ENCODE measurements at regions not wholly inside any gene's neighbourhood (a gene's known extent, or its start where the extent isn't known, plus 50 kb on each side); places are given as distances from the start of the nearest gene placed in this dataset.

DNA sequence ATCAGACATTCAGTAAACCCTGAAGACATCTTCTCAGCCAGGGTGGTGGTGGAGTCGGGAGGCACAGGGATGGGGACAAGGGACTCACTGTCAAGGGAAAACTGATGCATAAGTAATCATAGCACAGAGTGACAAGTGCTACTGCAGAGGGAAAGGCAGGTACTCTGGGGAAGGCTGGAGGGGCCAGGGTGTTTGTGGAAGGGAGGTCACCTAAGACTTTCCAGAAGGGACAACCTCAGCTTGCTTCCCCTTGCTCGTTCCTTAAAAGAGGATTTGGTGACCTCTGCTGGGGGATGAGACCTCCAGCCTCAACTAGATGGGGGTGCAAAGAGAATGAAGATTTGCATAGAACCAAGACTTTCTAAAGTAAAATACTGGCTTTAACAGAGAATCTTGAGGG lies 99.5 kb downstream of the SLC4A3 start:
- peaks cover 0 to 5% (median 0%) of the 10 kb centered on the region in 5 donors for H3K4me1 ChIP-seq (ENCODE audit: control insufficient read depth in 5 of 5, insufficient read depth in 5 of 5, low read length in 5 of 5)
- H3K36me3 ChIP-seq (ENCODE audit: control insufficient read depth in 5 of 5, insufficient read depth in 5 of 5, low read length in 5 of 5): no peaks in the 10 kb centered on the region
- no peaks in the 10 kb centered on the region for H3K9me3 ChIP-seq (ENCODE audit: control insufficient read depth in 5 of 5, low read length in 5 of 5)
- peaks cover 5 to 9% (median 7%) of the 10 kb centered on the region in 5 donors for H3K27me3 ChIP-seq (ENCODE audit: control insufficient read depth in 5 of 5, insufficient read depth in 4 of 5, low read length in 5 of 5)
- no peak overlapping the region for H3K9ac ChIP-seq (ENCODE audit: low read length in 5 of 5)
- no peak overlapping the region for H3K27ac ChIP-seq (ENCODE audit: low read depth, low read length)
- H3K4me3 ChIP-seq (ENCODE audit: low read depth in 1 of 5, low read length in 5 of 5): no peak overlapping the region

DNA sequence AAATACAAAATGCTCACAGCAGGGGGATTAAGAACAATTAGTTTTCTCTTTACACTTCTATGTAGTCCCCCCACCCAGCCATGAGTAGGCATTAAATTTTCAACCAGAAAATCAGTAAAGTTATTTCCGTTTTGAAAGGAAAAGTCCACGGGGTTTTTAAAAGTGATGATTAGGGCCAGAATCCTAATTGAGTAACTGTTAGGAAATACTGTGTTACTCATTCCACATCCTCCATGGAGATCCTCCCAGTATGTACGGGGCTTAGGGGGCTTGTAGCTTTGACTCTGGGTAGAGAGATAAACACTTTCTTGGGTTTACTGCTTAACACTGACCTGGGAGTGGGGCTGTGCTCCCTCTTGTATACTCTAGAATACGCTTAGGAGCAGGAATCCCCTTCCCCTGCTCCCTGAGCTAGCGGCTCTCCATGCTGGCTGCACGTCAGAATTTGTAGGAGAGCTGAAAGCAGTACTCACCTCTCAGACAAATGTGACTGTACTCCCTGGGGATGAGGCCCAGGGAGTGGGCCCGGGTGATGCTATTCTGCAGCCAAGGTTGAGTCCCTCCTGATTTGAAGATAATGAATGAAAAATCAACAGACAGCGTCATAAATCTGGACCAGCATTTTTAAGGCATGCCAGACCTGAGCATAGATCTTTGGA lies 100.5 kb downstream of the SLC4A3 start:
- Histone ChIP-seq H3K4me3 (ENCODE audit: low read depth in 1 of 5, low read length in 5 of 5) (no peak overlapping the region), H3K9ac (ENCODE audit: low read length in 5 of 5) (no peak overlapping the region), H3K27ac (ENCODE audit: low read depth, low read length) (no peak overlapping the region), H3K4me1 (ENCODE audit: control insufficient read depth in 5 of 5, insufficient read depth in 5 of 5, low read length in 5 of 5) (peaks cover 0 to 5% (median 0%) of the 10 kb centered on the region in 5 donors), H3K9me3 (ENCODE audit: control insufficient read depth in 5 of 5, low read length in 5 of 5) (no peaks in the 10 kb centered on the region), H3K27me3 (ENCODE audit: control insufficient read depth in 5 of 5, insufficient read depth in 4 of 5, low read length in 5 of 5) (peaks cover 5 to 9% (median 7%) of the 10 kb centered on the region in 5 donors), H3K36me3 (ENCODE audit: control insufficient read depth in 5 of 5, insufficient read depth in 5 of 5, low read length in 5 of 5) (no peaks in the 10 kb centered on the region)

DNA sequence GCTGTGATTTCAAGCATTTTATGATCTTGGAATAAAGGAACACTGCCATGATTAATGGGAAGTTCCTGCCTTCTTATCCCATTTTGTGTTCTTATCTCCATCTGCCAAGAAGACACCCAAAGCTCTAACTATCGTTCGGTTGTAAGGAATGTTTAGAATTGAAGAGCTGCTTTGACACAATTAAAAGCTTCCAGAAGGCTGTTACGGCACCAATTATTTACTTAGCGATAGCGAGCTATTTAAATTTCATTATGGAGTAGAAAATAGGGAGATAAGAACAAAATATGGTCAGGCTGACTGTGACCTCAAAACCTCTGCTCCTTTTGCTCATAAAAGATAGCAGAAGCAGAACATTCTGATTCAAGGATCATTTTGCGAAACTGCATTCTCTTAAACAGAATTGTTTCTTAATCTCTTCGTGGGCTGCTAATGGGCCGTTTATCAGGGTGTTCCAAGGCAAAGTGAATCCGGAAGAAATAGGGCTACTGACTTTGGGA lies 101.6 kb downstream of the SLC4A3 start:
- peaks cover 0 to 5% (median 0%) of the 10 kb centered on the region in 5 donors for H3K4me1 ChIP-seq (ENCODE audit: control insufficient read depth in 5 of 5, insufficient read depth in 5 of 5, low read length in 5 of 5)
- no peaks in the 10 kb centered on the region for H3K36me3 ChIP-seq (ENCODE audit: control insufficient read depth in 5 of 5, insufficient read depth in 5 of 5, low read length in 5 of 5)
- H3K27me3 ChIP-seq (ENCODE audit: control insufficient read depth in 5 of 5, insufficient read depth in 4 of 5, low read length in 5 of 5): peaks cover 5 to 19% (median 8%) of the 10 kb centered on the region in 5 donors
- H3K27ac ChIP-seq (ENCODE audit: low read depth, low read length): no peak overlapping the region
- no peak overlapping the region for H3K4me3 ChIP-seq (ENCODE audit: low read depth in 1 of 5, low read length in 5 of 5)
- H3K9me3 ChIP-seq (ENCODE audit: control insufficient read depth in 5 of 5, low read length in 5 of 5): no peaks in the 10 kb centered on the region
- no peak overlapping the region for H3K9ac ChIP-seq (ENCODE audit: low read length in 5 of 5)

DNA sequence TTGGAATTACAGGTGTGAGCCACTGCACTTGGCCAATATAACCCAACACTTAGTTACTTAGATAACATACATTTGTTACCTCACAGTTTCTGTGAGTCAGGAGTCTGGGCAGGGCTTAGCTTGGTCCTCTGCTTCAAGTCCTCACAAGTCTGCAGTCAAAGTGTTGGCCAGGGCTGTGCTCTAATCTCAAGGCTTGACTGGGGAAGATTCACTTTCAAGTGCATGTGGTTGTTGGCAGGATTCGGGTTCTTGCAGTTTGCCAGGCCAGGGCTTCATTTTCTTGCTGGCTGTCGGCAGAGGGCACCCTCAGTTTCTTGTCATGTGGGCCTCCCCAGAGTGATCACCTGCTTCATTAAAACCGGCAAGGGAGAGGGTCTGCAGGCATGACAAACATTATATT lies 103.7 kb downstream of the SLC4A3 start:
- H3K4me3 ChIP-seq (ENCODE audit: low read depth in 1 of 5, low read length in 5 of 5): no peak overlapping the region
- H3K9ac ChIP-seq (ENCODE audit: low read length in 5 of 5): no peak overlapping the region
- no peaks in the 10 kb centered on the region for H3K36me3 ChIP-seq (ENCODE audit: control insufficient read depth in 5 of 5, insufficient read depth in 5 of 5, low read length in 5 of 5)
- no peak overlapping the region for H3K27ac ChIP-seq (ENCODE audit: low read depth, low read length)
- peaks cover 0 to 5% (median 0%) of the 10 kb centered on the region in 5 donors for H3K4me1 ChIP-seq (ENCODE audit: control insufficient read depth in 5 of 5, insufficient read depth in 5 of 5, low read length in 5 of 5)
- no peaks in the 10 kb centered on the region for H3K9me3 ChIP-seq (ENCODE audit: control insufficient read depth in 5 of 5, low read length in 5 of 5)
- H3K27me3 ChIP-seq (ENCODE audit: control insufficient read depth in 5 of 5, insufficient read depth in 4 of 5, low read length in 5 of 5): peaks cover 5 to 20% (median 8%) of the 10 kb centered on the region in 5 donors

DNA sequence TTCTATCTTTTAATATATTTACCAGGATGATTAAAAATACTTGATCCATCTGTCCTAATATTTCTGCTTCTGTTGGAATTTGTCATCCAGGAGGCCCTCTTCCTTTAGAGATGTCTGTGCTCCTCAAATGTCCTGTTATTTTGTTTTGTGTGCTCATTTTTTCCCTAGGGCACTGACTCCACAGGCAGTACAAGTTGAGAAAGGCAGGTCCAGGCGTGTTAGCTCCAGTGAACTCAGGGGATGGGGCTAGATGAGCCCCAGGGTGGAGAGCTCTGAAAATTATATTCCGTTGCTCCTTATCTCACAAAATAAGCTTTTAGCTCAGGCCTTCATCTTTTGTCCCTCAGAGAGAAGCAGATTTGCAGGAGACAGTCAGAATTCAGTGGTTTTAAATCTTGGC lies 105.7 kb downstream of the SLC4A3 start:
- peaks cover 0 to 5% (median 0%) of the 10 kb centered on the region in 5 donors for H3K4me1 ChIP-seq (ENCODE audit: control insufficient read depth in 5 of 5, insufficient read depth in 5 of 5, low read length in 5 of 5)
- H3K9me3 ChIP-seq (ENCODE audit: control insufficient read depth in 5 of 5, low read length in 5 of 5): no peaks in the 10 kb centered on the region
- H3K9ac ChIP-seq (ENCODE audit: low read length in 5 of 5): no peak overlapping the region
- H3K27me3 ChIP-seq (ENCODE audit: control insufficient read depth in 5 of 5, insufficient read depth in 4 of 5, low read length in 5 of 5): peaks cover 5 to 17% (median 7%) of the 10 kb centered on the region in 5 donors
- H3K36me3 ChIP-seq (ENCODE audit: control insufficient read depth in 5 of 5, insufficient read depth in 5 of 5, low read length in 5 of 5): no peaks in the 10 kb centered on the region
- no peak overlapping the region for H3K4me3 ChIP-seq (ENCODE audit: low read depth in 1 of 5, low read length in 5 of 5)
- no peak overlapping the region for H3K27ac ChIP-seq (ENCODE audit: low read depth, low read length)

DNA sequence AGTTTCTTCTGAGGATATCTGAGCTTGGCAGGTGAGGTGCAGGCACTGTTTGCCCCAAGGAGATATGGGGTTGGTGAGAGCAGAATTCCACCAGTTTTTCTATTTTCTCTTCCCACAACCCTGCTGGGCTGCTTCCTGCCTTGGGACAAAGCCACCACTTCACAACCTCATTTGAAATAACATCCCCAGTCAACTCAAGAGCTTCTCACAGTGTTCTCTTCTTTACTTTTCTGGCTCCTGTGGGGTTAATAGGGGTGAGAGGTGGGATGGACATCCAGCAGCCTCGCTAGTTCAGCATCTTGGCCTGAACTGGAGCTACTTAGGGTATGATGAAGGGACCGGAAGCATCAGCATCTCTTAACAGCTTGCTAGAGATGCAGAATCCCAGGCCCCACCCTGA lies 106.3 kb downstream of the SLC4A3 start:
- Histone ChIP-seq H3K9me3 (ENCODE audit: control insufficient read depth in 5 of 5, low read length in 5 of 5) (no peaks in the 10 kb centered on the region), H3K27ac (ENCODE audit: low read depth, low read length) (no peak overlapping the region), H3K27me3 (ENCODE audit: control insufficient read depth in 5 of 5, insufficient read depth in 4 of 5, low read length in 5 of 5) (peaks cover under 1 to 11% (median 4%) of the 10 kb centered on the region in 5 donors), H3K9ac (ENCODE audit: low read length in 5 of 5) (no peak overlapping the region), H3K36me3 (ENCODE audit: control insufficient read depth in 5 of 5, insufficient read depth in 5 of 5, low read length in 5 of 5) (no peaks in the 10 kb centered on the region), H3K4me1 (ENCODE audit: control insufficient read depth in 5 of 5, insufficient read depth in 5 of 5, low read length in 5 of 5) (peaks cover 0 to under 1% (median 0%) of the 10 kb centered on the region in 5 donors), H3K4me3 (ENCODE audit: low read depth in 1 of 5, low read length in 5 of 5) (no peak overlapping the region)

DNA sequence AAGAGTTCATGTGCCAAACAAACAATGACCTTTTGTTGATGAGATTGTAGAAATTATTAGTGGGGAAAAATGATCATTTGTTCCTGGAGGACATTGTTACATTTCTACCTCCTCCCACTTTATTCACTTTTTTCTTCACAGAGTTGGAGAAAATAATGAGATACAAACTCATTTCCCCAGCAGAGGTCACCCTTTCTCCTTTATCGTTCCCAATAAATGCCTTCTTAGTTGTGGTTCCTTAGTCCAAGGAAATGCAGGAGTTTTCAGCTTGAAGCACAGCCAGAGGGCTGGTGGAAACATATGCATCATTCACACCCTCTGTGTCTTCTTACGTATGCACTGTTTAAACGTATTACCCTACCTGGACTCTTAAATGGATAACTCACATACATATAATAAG lies 108.8 kb downstream of the SLC4A3 start:
- H3K27me3 ChIP-seq (ENCODE audit: control insufficient read depth in 5 of 5, insufficient read depth in 4 of 5, low read length in 5 of 5): peaks cover 2 to 10% (median 4%) of the 10 kb centered on the region in 5 donors
- H3K4me1 ChIP-seq (ENCODE audit: control insufficient read depth in 5 of 5, insufficient read depth in 5 of 5, low read length in 5 of 5): no peaks in the 10 kb centered on the region
- H3K36me3 ChIP-seq (ENCODE audit: control insufficient read depth in 5 of 5, insufficient read depth in 5 of 5, low read length in 5 of 5): no peaks in the 10 kb centered on the region
- no peak overlapping the region for H3K9ac ChIP-seq (ENCODE audit: low read length in 5 of 5)
- no peak overlapping the region for H3K27ac ChIP-seq (ENCODE audit: low read depth, low read length)
- no peak overlapping the region for H3K4me3 ChIP-seq (ENCODE audit: low read depth in 1 of 5, low read length in 5 of 5)
- H3K9me3 ChIP-seq (ENCODE audit: control insufficient read depth in 5 of 5, low read length in 5 of 5): no peaks in the 10 kb centered on the region

DNA sequence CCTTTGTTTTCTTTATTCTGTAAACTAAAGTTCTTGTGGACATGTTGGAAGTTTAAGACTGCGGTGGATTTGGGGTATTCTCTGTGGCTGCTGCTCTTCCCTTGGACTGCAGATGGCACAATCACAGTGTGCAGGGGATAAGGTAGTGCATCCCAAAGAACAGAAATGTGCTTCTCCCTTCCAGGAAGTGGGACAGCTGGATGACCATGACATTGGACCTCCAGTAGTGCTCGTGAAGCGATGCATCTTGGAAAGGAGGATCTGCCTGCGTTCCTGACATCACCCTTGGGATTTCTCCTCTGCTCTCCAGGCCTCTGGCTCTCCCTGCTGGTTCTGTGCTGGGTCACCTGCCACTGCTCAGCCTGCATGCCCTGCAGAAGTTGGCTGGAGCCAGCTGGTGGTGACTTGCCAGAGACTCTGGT lies 109.9 kb downstream of the SLC4A3 start:
- Histone ChIP-seq H3K27ac (ENCODE audit: low read depth, low read length) (no peak overlapping the region), H3K9me3 (ENCODE audit: control insufficient read depth in 5 of 5, low read length in 5 of 5) (no peaks in the 10 kb centered on the region), H3K4me3 (ENCODE audit: low read depth in 1 of 5, low read length in 5 of 5) (no peak overlapping the region), H3K27me3 (ENCODE audit: control insufficient read depth in 5 of 5, insufficient read depth in 4 of 5, low read length in 5 of 5) (peaks cover 2 to 10% (median 4%) of the 10 kb centered on the region in 5 donors), H3K9ac (ENCODE audit: low read length in 5 of 5) (no peak overlapping the region), H3K36me3 (ENCODE audit: control insufficient read depth in 5 of 5, insufficient read depth in 5 of 5, low read length in 5 of 5) (no peaks in the 10 kb centered on the region), H3K4me1 (ENCODE audit: control insufficient read depth in 5 of 5, insufficient read depth in 5 of 5, low read length in 5 of 5) (no peaks in the 10 kb centered on the region)

DNA sequence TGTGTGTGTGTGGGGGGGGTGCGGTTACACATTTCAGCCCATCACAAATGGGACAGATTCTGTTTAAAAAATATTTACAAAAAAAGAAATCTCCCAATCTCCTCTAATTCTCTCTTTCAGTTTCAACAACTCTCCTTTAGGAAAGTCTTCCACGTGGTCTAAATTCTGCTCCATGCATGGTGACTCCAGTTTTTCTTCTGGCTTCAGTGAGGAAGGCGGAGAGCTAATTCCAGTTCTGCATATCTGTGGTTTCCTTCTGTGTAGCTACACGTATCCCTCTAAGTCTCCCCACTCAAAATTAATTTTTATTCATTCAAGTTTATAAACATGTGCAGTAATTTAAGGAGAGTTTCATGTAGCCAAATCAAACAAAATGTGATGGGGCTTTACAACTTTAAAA lies 111.6 kb downstream of the SLC4A3 start:
- no peaks in the 10 kb centered on the region for H3K9me3 ChIP-seq (ENCODE audit: control insufficient read depth in 5 of 5, low read length in 5 of 5)
- no peaks in the 10 kb centered on the region for H3K4me1 ChIP-seq (ENCODE audit: control insufficient read depth in 5 of 5, insufficient read depth in 5 of 5, low read length in 5 of 5)
- peaks cover 0 to 8% (median 2%) of the 10 kb centered on the region in 5 donors for H3K27me3 ChIP-seq (ENCODE audit: control insufficient read depth in 5 of 5, insufficient read depth in 4 of 5, low read length in 5 of 5)
- H3K9ac ChIP-seq (ENCODE audit: low read length in 5 of 5): no peak overlapping the region
- H3K4me3 ChIP-seq (ENCODE audit: low read depth in 1 of 5, low read length in 5 of 5): no peak overlapping the region
- no peak overlapping the region for H3K27ac ChIP-seq (ENCODE audit: low read depth, low read length)
- no peaks in the 10 kb centered on the region for H3K36me3 ChIP-seq (ENCODE audit: control insufficient read depth in 5 of 5, insufficient read depth in 5 of 5, low read length in 5 of 5)

DNA sequence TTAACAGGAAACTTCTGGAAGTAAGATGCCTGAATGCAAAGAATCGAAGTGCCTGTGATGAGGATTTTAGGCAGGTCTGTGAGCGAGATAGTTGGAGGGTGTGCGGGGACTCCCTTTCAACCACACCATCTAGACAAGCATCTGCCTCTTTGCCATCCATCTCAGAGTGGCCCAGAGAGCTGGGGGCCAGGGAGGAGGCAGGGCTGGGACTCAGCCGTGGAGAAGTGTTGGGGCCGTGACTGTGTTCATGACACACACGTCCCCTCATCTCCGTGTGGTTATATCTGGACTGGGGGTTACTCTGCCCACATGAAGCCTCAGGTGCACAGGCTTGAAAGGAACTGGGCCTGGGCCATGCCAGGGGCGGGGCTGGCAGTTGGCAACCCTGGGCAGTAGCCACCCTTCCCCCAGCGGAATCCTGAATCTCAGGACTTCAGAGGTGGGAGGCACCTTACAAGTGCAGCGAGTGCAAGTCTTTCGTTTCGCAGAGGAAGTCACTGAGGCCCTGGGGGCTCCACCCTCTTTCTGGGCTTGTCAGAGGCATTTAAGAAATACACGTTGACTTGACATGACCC lies 112.5 kb downstream of the SLC4A3 start:
- no peaks in the 10 kb centered on the region for H3K4me1 ChIP-seq (ENCODE audit: control insufficient read depth in 5 of 5, insufficient read depth in 5 of 5, low read length in 5 of 5)
- H3K36me3 ChIP-seq (ENCODE audit: control insufficient read depth in 5 of 5, insufficient read depth in 5 of 5, low read length in 5 of 5): no peaks in the 10 kb centered on the region
- H3K4me3 ChIP-seq (ENCODE audit: low read depth in 1 of 5, low read length in 5 of 5): no peak overlapping the region
- H3K27ac ChIP-seq (ENCODE audit: low read depth, low read length): no peak overlapping the region
- H3K9ac ChIP-seq (ENCODE audit: low read length in 5 of 5): no peak overlapping the region
- H3K27me3 ChIP-seq (ENCODE audit: control insufficient read depth in 5 of 5, insufficient read depth in 4 of 5, low read length in 5 of 5): peaks cover 0 to 8% (median 2%) of the 10 kb centered on the region in 5 donors
- no peaks in the 10 kb centered on the region for H3K9me3 ChIP-seq (ENCODE audit: control insufficient read depth in 5 of 5, low read length in 5 of 5)

All from subcutaneous abdominal adipose tissue (tissue), 5 donors.